IMR-90 (cell line): ENCODE measurements at regions not wholly inside any gene's neighbourhood (a gene's known extent, or its start where the extent isn't known, plus 50 kb on each side); places are given as distances from the start of the nearest gene placed in this dataset.

Source experiments
- ATAC-seq: fragments of 200-7000 bp; cut with Tn5 transposase; 2 replicates; pipeline ENCODE4 v1.9.1; 2020; ENCODE audit warnings: low read depth, mild to moderate bottlenecking, moderate library complexity
- BruUV-seq: library from RNA; stranded (reverse); fragments of 400-500 nt; replicated peaks from 2 replicates; lab custom pipeline; 2021; lab: Mats Ljungman, UMichigan
- CTCF ChIA-PET: fragments of 300-600 bp; formaldehyde crosslinking; extraction: SDS; loops from one replicate; lab custom pipeline; 2021; ENCODE audit warnings: antibody characterized with exemption; lab: Yijun Ruan, JAX
- POLR2A ChIA-PET: fragments of 300-600 bp; sonication (Branson Sonifier 250); formaldehyde crosslinking; loops from one replicate; lab custom pipeline; 2022; ENCODE audit warnings: antibody characterized with exemption; ENCODE audit not compliant: unreplicated experiment; lab: Charles Lee
- DNase-seq: peaks from one replicate; pipeline ENCODE4 v3.0.0; 2013
- H2AFZ ChIP-seq: replicated peaks from 2 replicates; pipeline ENCODE3; 2013; ENCODE audit warnings: low read length, mild to moderate bottlenecking; ENCODE audit not compliant: poor library complexity
- H2AK5ac ChIP-seq: 2 replicates; pipeline ENCODE4 v1.6.1; 2013; ENCODE audit warnings: low read depth, low read length, inconsistent platforms
- H2AK9ac ChIP-seq: replicated peaks from 2 replicates; pipeline ENCODE3; 2013; ENCODE audit warnings: mild to moderate bottlenecking, low read depth, low read length, moderate library complexity; ENCODE audit not compliant: poor library complexity
- H2BK120ac ChIP-seq: 2 replicates; pipeline ENCODE4 v1.6.1; 2013; ENCODE audit warnings: low read depth, low read length, inconsistent platforms
- H2BK15ac ChIP-seq: 3 replicates; pipeline ENCODE4 v1.6.1; 2013; ENCODE audit warnings: low read depth, low read length, inconsistent platforms
- H2BK20ac ChIP-seq: 2 replicates; pipeline ENCODE4 v1.6.1; 2013; ENCODE audit warnings: low read depth, mild to moderate bottlenecking, inconsistent platforms, low read length, moderate library complexity
- H2BK5ac ChIP-seq: 2 replicates; pipeline ENCODE4 v1.6.1; 2013; ENCODE audit warnings: mild to moderate bottlenecking, low read depth, low read length, inconsistent platforms; ENCODE audit not compliant: poor library complexity, severe bottlenecking
- H3K14ac ChIP-seq: replicated peaks from 2 replicates; pipeline ENCODE4 v1.6.1; 2013; ENCODE audit warnings: low read depth, low read length, inconsistent platforms
- H3K18ac ChIP-seq: 2 replicates; pipeline ENCODE4 v1.6.1; 2013; ENCODE audit warnings: low read depth, low read length, control low read depth
- H3K23ac ChIP-seq: 2 replicates; pipeline ENCODE4 v1.6.1; 2013; ENCODE audit warnings: low read depth, low read length, inconsistent platforms
- H3K27ac ChIP-seq: 2 replicates; pipeline ENCODE4 v1.5.1; 2013; ENCODE audit warnings: mild to moderate bottlenecking, control low read depth, low read length; ENCODE audit not compliant: insufficient read depth
- H3K27me3 ChIP-seq: 2 replicates; pipeline ENCODE4 v1.6.1; 2013; ENCODE audit warnings: low read length; ENCODE audit not compliant: control insufficient read depth, insufficient read depth
- H3K36me3 ChIP-seq: 2 replicates; pipeline ENCODE4 v1.6.1; 2013; ENCODE audit warnings: low read length, mixed read lengths; ENCODE audit not compliant: control insufficient read depth, insufficient read depth
- H3K4ac ChIP-seq: 2 replicates; pipeline ENCODE4 v1.6.1; 2013; ENCODE audit warnings: low read depth, low read length, inconsistent platforms
- H3K4me1 ChIP-seq: 2 replicates; pipeline ENCODE4 v1.6.1; 2013; ENCODE audit warnings: low read length, mixed read lengths; ENCODE audit not compliant: control insufficient read depth, insufficient read depth
- H3K4me2 ChIP-seq: 2 replicates; pipeline ENCODE4 v1.6.1; 2013; ENCODE audit warnings: low read depth, mild to moderate bottlenecking, control low read depth, low read length, moderate library complexity
- H3K4me3 ChIP-seq: 2 replicates; pipeline ENCODE4 v1.5.1; 2013; ENCODE audit warnings: low read depth, mild to moderate bottlenecking, control low read depth, low read length, moderate library complexity; ENCODE audit not compliant: insufficient read depth
- H3K56ac ChIP-seq: 2 replicates; pipeline ENCODE4 v1.6.1; 2013; ENCODE audit warnings: low read length, inconsistent platforms; ENCODE audit not compliant: insufficient read depth; ENCODE audit errors: extremely low read depth
- H3K79me1 ChIP-seq, 2 experiments: 2 replicates each; pipeline ENCODE4 v1.6.1; 2013; ENCODE audit warnings: low read length in 2 of 2, inconsistent platforms in 1 of 2, low read depth in 1 of 2
- H3K9ac ChIP-seq: 2 replicates; pipeline ENCODE4 v1.6.1; 2013; ENCODE audit warnings: low read depth, low read length, control low read depth
- H3K9me1 ChIP-seq: 2 replicates; pipeline ENCODE4 v1.6.1; 2013; ENCODE audit warnings: low read length, inconsistent platforms; ENCODE audit not compliant: insufficient read depth
- H3K9me3 ChIP-seq: 2 replicates; pipeline ENCODE4 v1.6.1; 2013; ENCODE audit warnings: low read length; ENCODE audit not compliant: control insufficient read depth, insufficient read depth
- H4K20me1 ChIP-seq: 2 replicates; pipeline ENCODE4 v1.6.1; 2013; ENCODE audit warnings: low read length, inconsistent platforms; ENCODE audit not compliant: insufficient read depth
- H4K5ac ChIP-seq: 2 replicates; pipeline ENCODE4 v1.6.1; 2013; ENCODE audit warnings: mild to moderate bottlenecking, low read depth, low read length, control low read depth
- H4K8ac ChIP-seq, 2 experiments: 2 replicates each; pipeline ENCODE4 v1.6.1; 2013; ENCODE audit warnings: low read depth in 2 of 2, low read length in 2 of 2, control low read depth in 1 of 2, inconsistent platforms in 1 of 2
- H4K91ac ChIP-seq: 2 replicates; pipeline ENCODE4 v1.6.1; 2013; ENCODE audit warnings: low read depth, low read length, inconsistent platforms; ENCODE audit not compliant: insufficient read depth
- BHLHE40 ChIP-seq: fragments of 150-350 bp; IDR thresholded peaks from 2 replicates; pipeline ENCODE4 v1.6.1; 2016; ENCODE audit warnings: mild to moderate bottlenecking, low read depth, low read length
- CEBPB ChIP-seq: IDR thresholded peaks from 2 replicates; pipeline ENCODE4 v1.6.1; 2012; ENCODE audit warnings: low read depth, low read length, improper control_type of control experiment
- CHD1 ChIP-seq: IDR thresholded peaks from 2 replicates; pipeline ENCODE4 v1.6.1; 2012; ENCODE audit warnings: low read depth, low read length, improper control_type of control experiment
- ELK1 ChIP-seq: fragments of 150-350 bp; IDR thresholded peaks from 2 replicates; pipeline ENCODE4 v1.6.1; 2016; ENCODE audit warnings: low read depth, mild to moderate bottlenecking, low read length, moderate library complexity, borderline replicate concordance
- FOS ChIP-seq: fragments of 150-350 bp; IDR thresholded peaks from 2 replicates; pipeline ENCODE4 v1.6.1; 2016; ENCODE audit warnings: low read depth, low read length
- MAFK ChIP-seq: IDR thresholded peaks from 2 replicates; pipeline ENCODE4 v1.6.1; 2012; ENCODE audit warnings: low read depth, low read length, improper control_type of control experiment
- MAZ ChIP-seq: IDR thresholded peaks from 2 replicates; pipeline ENCODE4 v1.6.1; 2012; ENCODE audit warnings: low read depth, mild to moderate bottlenecking, low read length, improper control_type of control experiment, moderate library complexity, borderline replicate concordance
- MXI1 ChIP-seq: IDR thresholded peaks from 2 replicates; pipeline ENCODE4 v1.6.1; 2012; ENCODE audit warnings: low read depth, mild to moderate bottlenecking, low read length, moderate library complexity, borderline replicate concordance
- NFE2L2 ChIP-seq: fragments of 150-350 bp; IDR thresholded peaks from 2 replicates; pipeline ENCODE4 v1.6.1; 2016; ENCODE audit warnings: low read depth, mild to moderate bottlenecking, low read length
- POLR2A ChIP-seq: IDR thresholded peaks from 2 replicates; pipeline ENCODE4 v1.6.1; 2012; ENCODE audit warnings: mild to moderate bottlenecking, low read depth, low read length
- RAD21 ChIP-seq: IDR thresholded peaks from 2 replicates; pipeline ENCODE4 v1.6.1; 2012; ENCODE audit warnings: low read length, improper control_type of control experiment
- RCOR1 ChIP-seq: IDR thresholded peaks from 2 replicates; pipeline ENCODE4 v1.6.1; 2012; ENCODE audit warnings: mild to moderate bottlenecking, low read length, improper control_type of control experiment; ENCODE audit not compliant: insufficient replicate concordance
- RFX5 ChIP-seq: IDR thresholded peaks from 2 replicates; pipeline ENCODE4 v1.8.0; 2012; ENCODE audit warnings: low read depth, mild to moderate bottlenecking, low read length, moderate library complexity
- SMC3 ChIP-seq: fragments of 150-350 bp; IDR thresholded peaks from 2 replicates; pipeline ENCODE4 v1.6.1; 2016; ENCODE audit warnings: low read depth, mild to moderate bottlenecking, antibody characterized with exemption, low read length, moderate library complexity
- USF2 ChIP-seq: fragments of 150-350 bp; IDR thresholded peaks from 2 replicates; pipeline ENCODE4 v1.6.1; 2017; ENCODE audit warnings: mild to moderate bottlenecking, antibody characterized with exemption, low read length, low read depth
- WGBS, 2 experiments: methylation state at CpG; one replicate each; pipeline versions ENCODE4 v1.1.5 to v1.1.7; 2013; ENCODE audit warnings: missing lambda C conversion rate in 2 of 2; ENCODE audit not compliant: insufficient read length in 1 of 2; ENCODE audit errors: extremely low coverage in 2 of 2; 5-methylcytosine and 5-hydroxymethylcytosine counted together
- dilution Hi-C: fragments of 300-500 bp; cut with HindIII; formaldehyde crosslinking; loops from one replicate; pipeline ENCODE4 v1.14.3; 2018; ENCODE audit warnings: low sequenced_read_pairs; ENCODE audit not compliant: unreplicated experiment
- in situ Hi-C: fragments of 300-500 bp; cut with MboI; formaldehyde crosslinking; loops from 3 replicates; pipeline ENCODE4 v1.14.3; 2019; ENCODE audit warnings: low sequenced_read_pairs, inconsistent platforms, mixed read lengths
- intact Hi-C: fragments of 100-400 bp; cut with micrococcal nuclease; formaldehyde crosslinking; loops from 2 replicates; pipeline ENCODE4 v1.10.0; 2022
- TF ChIP-seq, protein P1 (sequence below): conservative IDR thresholded peaks from 2 replicates; pipeline ENCODE4 v1.5.1; 2012; ENCODE audit warnings: mild to moderate bottlenecking, low read depth, low read length, improper control_type of control experiment

DNA sequence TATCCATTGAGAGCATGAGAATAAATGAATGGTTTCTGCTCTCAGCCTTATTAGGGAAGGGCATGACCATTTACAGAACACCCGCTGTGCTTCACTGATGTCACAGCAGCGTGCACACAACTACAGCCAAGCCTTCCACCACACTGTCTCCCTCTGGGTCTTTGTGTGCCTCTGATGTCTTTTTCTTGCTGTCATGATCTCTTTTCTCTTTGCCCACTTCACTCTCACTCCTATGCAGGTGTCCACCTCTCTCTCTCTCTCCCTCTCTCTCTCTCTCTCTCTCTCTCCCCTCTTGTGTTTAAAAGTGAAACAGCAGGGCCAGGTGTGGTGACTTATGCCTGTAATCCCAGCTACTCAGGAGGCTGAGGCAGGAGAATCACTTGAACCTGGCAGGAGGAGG lies 232.5 kb upstream of the JUN start:
- Histone ChIP-seq H4K8ac (peak overlapping the region; percentile 83 to 93), H3K27me3 (no peaks in the 10 kb centered on the region), H3K23ac (peak overlapping the region; percentile 55; the same call in 1 of the 2 replicates), H3K18ac (peak overlapping the region; percentile 46), H3K56ac (peak overlapping the region; percentile 45; the same call in 1 of the 2 replicates), H2AK5ac (peak overlapping the region; percentile 85), H3K4me1 (peaks cover 28% of the 10 kb centered on the region), H3K14ac (peak overlapping the region; percentile 80), H3K9me3 (no peaks in the 10 kb centered on the region; the same call in 1 of the 2 replicates), H4K20me1 (no peaks in the 10 kb centered on the region), H2BK5ac (peak overlapping the region; percentile 78), H4K91ac (peak overlapping the region; percentile 84), H2BK15ac (peak overlapping the region; percentile 99), H3K4ac (peak overlapping the region; percentile 96), H2AFZ (peak overlapping the region; percentile 25), H4K5ac (peak overlapping the region; percentile 14; the same call in 1 of the 2 replicates), H2BK120ac (peak overlapping the region; percentile 97), H3K9me1 (peaks cover 28% of the 10 kb centered on the region), H2AK9ac (peak overlapping the region; percentile 39), H3K4me3 (no peak overlapping the region), H3K36me3 (no peaks in the 10 kb centered on the region), H3K4me2 (no peak overlapping the region), H3K79me1 (peaks cover 0 to 9% of the 10 kb centered on the region in 2 experiments; a peak in 1 of 4 replicates), H3K9ac (no peak overlapping the region), H3K27ac (peak overlapping the region; percentile 53), H2BK20ac (peak overlapping the region; percentile 97)
- intact Hi-C loops = loop anchor here (10.0 kb wide), 1 partner anchor 128 kb away; no protein-coding TSS in a partner anchor
- in situ Hi-C loops = no loop called here
- no CpG with 5 or more reads among the region's 2 CpGs for WGBS, 2 experiments
- no peak for TF ChIP-seq RAD21
- no peak for TF ChIP-seq RFX5
- no peak for TF ChIP-seq MXI1
- TF ChIP-seq, protein P1, sequence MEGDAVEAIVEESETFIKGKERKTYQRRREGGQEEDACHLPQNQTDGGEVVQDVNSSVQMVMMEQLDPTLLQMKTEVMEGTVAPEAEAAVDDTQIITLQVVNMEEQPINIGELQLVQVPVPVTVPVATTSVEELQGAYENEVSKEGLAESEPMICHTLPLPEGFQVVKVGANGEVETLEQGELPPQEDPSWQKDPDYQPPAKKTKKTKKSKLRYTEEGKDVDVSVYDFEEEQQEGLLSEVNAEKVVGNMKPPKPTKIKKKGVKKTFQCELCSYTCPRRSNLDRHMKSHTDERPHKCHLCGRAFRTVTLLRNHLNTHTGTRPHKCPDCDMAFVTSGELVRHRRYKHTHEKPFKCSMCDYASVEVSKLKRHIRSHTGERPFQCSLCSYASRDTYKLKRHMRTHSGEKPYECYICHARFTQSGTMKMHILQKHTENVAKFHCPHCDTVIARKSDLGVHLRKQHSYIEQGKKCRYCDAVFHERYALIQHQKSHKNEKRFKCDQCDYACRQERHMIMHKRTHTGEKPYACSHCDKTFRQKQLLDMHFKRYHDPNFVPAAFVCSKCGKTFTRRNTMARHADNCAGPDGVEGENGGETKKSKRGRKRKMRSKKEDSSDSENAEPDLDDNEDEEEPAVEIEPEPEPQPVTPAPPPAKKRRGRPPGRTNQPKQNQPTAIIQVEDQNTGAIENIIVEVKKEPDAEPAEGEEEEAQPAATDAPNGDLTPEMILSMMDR = no peak
- no peak for TF ChIP-seq ELK1
- no peak for TF ChIP-seq RCOR1
- TF ChIP-seq FOS = no peak
- no peak for TF ChIP-seq CEBPB
- TF ChIP-seq NFE2L2 = no peak
- TF ChIP-seq USF2 = no peak
- TF ChIP-seq CHD1 = no peak
- TF ChIP-seq BHLHE40 = no peak
- TF ChIP-seq SMC3 = no peak
- no peak for TF ChIP-seq MAFK
- TF ChIP-seq POLR2A = no peak
- no peak for TF ChIP-seq MAZ
- POLR2A ChIA-PET = interaction anchor here (0.6 kb wide), 1 partner anchor 145 kb away, joined by 3 read pairs; no protein-coding TSS in a partner anchor
- CTCF ChIA-PET = no interaction called here
- DNase-seq = no peak
- dilution Hi-C loops = no loop called here
- no peak for ATAC-seq
- no TSS peak for BruUV-seq
